DLD1 (cell line): ENCODE measurements at regions not wholly inside any gene's neighbourhood (a gene's known extent, or its start where the extent isn't known, plus 50 kb on each side); places are given as distances from the start of the nearest gene placed in this dataset.

Source experiments
- in situ Hi-C: cut with HindIII; loops from 2 replicates; pipeline ENCODE4 v1.10.0; 2017; ENCODE audit warnings: low sequenced_read_pairs

- in situ Hi-C loops, result no loop called here
These were observed 128.0 kb downstream of the KIF20B start for GRCh38 chr10:89829262-89829886.

GRCh38 chr10:89829887-89830269 is 128.5 kb downstream of the KIF20B start:
- in situ Hi-C loops, result no loop called here

GRCh38 chr10:89830624-89831023 is 129.2 kb downstream of the KIF20B start:
- in situ Hi-C loops, result no loop called here

GRCh38 chr10:89836840-89837164 is 135.4 kb downstream of the KIF20B start:
- in situ Hi-C loops, result no loop called here

- in situ Hi-C loops, result no loop called here
These were observed 136.0 kb downstream of the KIF20B start for GRCh38 chr10:89837165-89838043.

- in situ Hi-C loops, result no loop called here
These were observed 136.7 kb downstream of the KIF20B start for GRCh38 chr10:89838044-89838615.

- in situ Hi-C loops, result no loop called here
These were observed 144.3 kb downstream of the KIF20B start for GRCh38 chr10:89845541-89846280.

- in situ Hi-C loops, result no loop called here
These were observed 144.9 kb downstream of the KIF20B start for GRCh38 chr10:89846281-89846630.

GRCh38 chr10:89846786-89847185 is 145.4 kb downstream of the KIF20B start:
- in situ Hi-C loops, result no loop called here

- in situ Hi-C loops, result no loop called here
These were observed 151.5 kb downstream of the KIF20B start for GRCh38 chr10:89852872-89853271.

GRCh38 chr10:89853781-89854191 is 152.4 kb downstream of the KIF20B start:
- in situ Hi-C loops, result no loop called here

GRCh38 chr10:89857431-89858042 is 156.1 kb downstream of the KIF20B start:
- in situ Hi-C loops, result no loop called here

- in situ Hi-C loops, result no loop called here
These were observed 159.8 kb downstream of the KIF20B start for GRCh38 chr10:89861199-89861573.

GRCh38 chr10:89861584-89862301 is 160.4 kb downstream of the KIF20B start:
- in situ Hi-C loops, result no loop called here

- in situ Hi-C loops, result no loop called here
These were observed 166.6 kb downstream of the KIF20B start for GRCh38 chr10:89867964-89868363.

GRCh38 chr10:89869180-89869579 is 167.8 kb downstream of the KIF20B start:
- in situ Hi-C loops, result no loop called here

GRCh38 chr10:89869592-89870156 is 168.3 kb downstream of the KIF20B start:
- in situ Hi-C loops, result no loop called here

- in situ Hi-C loops, result no loop called here
These were observed 169.5 kb downstream of the KIF20B start for GRCh38 chr10:89870936-89871335.

- in situ Hi-C loops, result no loop called here
These were observed 171.7 kb downstream of the KIF20B start for GRCh38 chr10:89873055-89873454.

GRCh38 chr10:89875557-89875956 is 174.2 kb downstream of the KIF20B start:
- in situ Hi-C loops, result no loop called here
